Tibial nerve (tissue), 4 donors: ENCODE measurements at regions not wholly inside any gene's neighbourhood (a gene's known extent, or its start where the extent isn't known, plus 50 kb on each side); places are given as distances from the start of the nearest gene placed in this dataset.

Source experiments
- DNase-seq, 2 donors: peaks; one replicate each; pipeline ENCODE4 v3.0.0-alpha.2; 2019; ENCODE audit warnings: low spot score in 2 of 2
- H3K27ac ChIP-seq, 4 donors: fragments of 200-600 bp; sonication (generic) in 3 of 4; one replicate each; pipeline ENCODE4 v1.5.1; 2017 to 2019; ENCODE audit warnings: mild to moderate bottlenecking in 1 of 4
- H3K27me3 ChIP-seq, 2 donors: fragments of 200-600 bp; sonication (generic) in 1 of 2; one replicate each; pipeline versions ENCODE4 v1.5.1 to v1.6.0; 2017 to 2019
- H3K36me3 ChIP-seq, 3 donors: fragments of 200-600 bp; sonication (generic); one replicate each; pipeline ENCODE4 v1.5.1; 2018 to 2019
- H3K4me1 ChIP-seq, 4 donors: fragments of 200-600 bp; sonication (generic) in 3 of 4; one replicate each; pipeline ENCODE4 v1.5.1; 2017 to 2019
- H3K4me3 ChIP-seq, 4 donors: fragments of 200-600 bp; sonication (generic) in 3 of 4; one replicate each; pipeline ENCODE4 v1.5.1; 2017 to 2019; ENCODE audit warnings: mild to moderate bottlenecking in 1 of 4, moderate library complexity in 1 of 4
- H3K9me3 ChIP-seq, 4 donors: fragments of 200-600 bp; sonication (generic) in 3 of 4; one replicate each; pipeline ENCODE4 v1.5.1; 2017 to 2019
- EP300 ChIP-seq, 2 donors: sonication (generic); formaldehyde crosslinking; IDR thresholded peaks; one replicate each; pipeline ENCODE4 v1.6.1; 2017; ENCODE audit warnings: antibody characterized with exemption in 2 of 2, mild to moderate bottlenecking in 1 of 2
- POLR2A ChIP-seq, 2 donors: fragments of 450-650 bp; IDR thresholded peaks; one replicate each; pipeline ENCODE4 v1.6.1; 2017; ENCODE audit warnings: antibody characterized with exemption in 2 of 2, mild to moderate bottlenecking in 2 of 2, moderate library complexity in 2 of 2
- WGBS, 2 donors: methylation state at CpG; one replicate each; pipeline ENCODE4 v1.1.5; 2018; 5-methylcytosine and 5-hydroxymethylcytosine counted together
- TF ChIP-seq, protein P1 (sequence below), 5 experiments: fragments of 200-600 bp in 3 of 5; fragments of 450-650 bp in 2 of 5; sonication (generic) in 3 of 5; IDR thresholded peaks; one replicate each; pipeline ENCODE4 v1.5.1; 2016 to 2019; ENCODE audit warnings: antibody characterized with exemption in 5 of 5, mild to moderate bottlenecking in 3 of 5, moderate library complexity in 2 of 5

- 68 to 72% methylated on average over 2 of the region's 2 CpGs for WGBS, 2 donors
Observed at GRCh38 chr13:103238441-103238840, 172.2 kb upstream of the SLC10A2 start.

GRCh38 chr13:103236213-103236612, 170.0 kb upstream of the SLC10A2 start:
- Histone ChIP-seq H3K4me3 (no peak overlapping the region), H3K4me1 (no peaks in the 10 kb centered on the region), H3K27ac (no peak overlapping the region), H3K27me3 (no peaks in the 10 kb centered on the region), H3K36me3 (no peaks in the 10 kb centered on the region), H3K9me3 (peaks cover 0 to 3% (median 0%) of the 10 kb centered on the region in 4 donors)
- no peak for DNase-seq
- TF ChIP-seq EP300 (IDR thresholded peaks at IDR 0.05) (no peak), POLR2A (IDR thresholded peaks at IDR 0.05) (no peak)
- TF ChIP-seq, protein P1, sequence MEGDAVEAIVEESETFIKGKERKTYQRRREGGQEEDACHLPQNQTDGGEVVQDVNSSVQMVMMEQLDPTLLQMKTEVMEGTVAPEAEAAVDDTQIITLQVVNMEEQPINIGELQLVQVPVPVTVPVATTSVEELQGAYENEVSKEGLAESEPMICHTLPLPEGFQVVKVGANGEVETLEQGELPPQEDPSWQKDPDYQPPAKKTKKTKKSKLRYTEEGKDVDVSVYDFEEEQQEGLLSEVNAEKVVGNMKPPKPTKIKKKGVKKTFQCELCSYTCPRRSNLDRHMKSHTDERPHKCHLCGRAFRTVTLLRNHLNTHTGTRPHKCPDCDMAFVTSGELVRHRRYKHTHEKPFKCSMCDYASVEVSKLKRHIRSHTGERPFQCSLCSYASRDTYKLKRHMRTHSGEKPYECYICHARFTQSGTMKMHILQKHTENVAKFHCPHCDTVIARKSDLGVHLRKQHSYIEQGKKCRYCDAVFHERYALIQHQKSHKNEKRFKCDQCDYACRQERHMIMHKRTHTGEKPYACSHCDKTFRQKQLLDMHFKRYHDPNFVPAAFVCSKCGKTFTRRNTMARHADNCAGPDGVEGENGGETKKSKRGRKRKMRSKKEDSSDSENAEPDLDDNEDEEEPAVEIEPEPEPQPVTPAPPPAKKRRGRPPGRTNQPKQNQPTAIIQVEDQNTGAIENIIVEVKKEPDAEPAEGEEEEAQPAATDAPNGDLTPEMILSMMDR (IDR thresholded peaks at IDR 0.05): no peak
- 90 to 91% methylated on average over 2 of the region's 2 CpGs for WGBS, 2 donors

More at GRCh38 chr13:103238441-103238840, 172.2 kb upstream of the SLC10A2 start:
- Histone ChIP-seq H3K4me1 (no peaks in the 10 kb centered on the region), H3K9me3 (peaks cover 0 to 3% (median 0%) of the 10 kb centered on the region in 4 donors), H3K27me3 (no peaks in the 10 kb centered on the region), H3K27ac (no peak overlapping the region), H3K36me3 (no peaks in the 10 kb centered on the region), H3K4me3 (no peak overlapping the region)
- TF ChIP-seq, protein P1 (IDR thresholded peaks at IDR 0.05): no peak
- no peak for TF ChIP-seq EP300 (IDR thresholded peaks at IDR 0.05)
- TF ChIP-seq POLR2A (IDR thresholded peaks at IDR 0.05): no peak
- no peak for DNase-seq

- no peak overlapping the region for H3K27ac ChIP-seq
- no peak for DNase-seq
- H3K27me3 ChIP-seq: no peaks in the 10 kb centered on the region
- no peaks in the 10 kb centered on the region for H3K4me1 ChIP-seq
- TF ChIP-seq EP300 (IDR thresholded peaks at IDR 0.05) (no peak), POLR2A (IDR thresholded peaks at IDR 0.05) (no peak)
- TF ChIP-seq, protein P1 (IDR thresholded peaks at IDR 0.05): no peak
- peaks cover 0 to 10% (median 0%) of the 10 kb centered on the region in 4 donors for H3K9me3 ChIP-seq
- no peaks in the 10 kb centered on the region for H3K36me3 ChIP-seq
- 68 to 79% methylated on average over 1 of the region's 1 CpG for WGBS, 2 donors
- H3K4me3 ChIP-seq: no peak overlapping the region
Observed at GRCh38 chr13:103229674-103230073, 163.5 kb upstream of the SLC10A2 start.

DNA sequence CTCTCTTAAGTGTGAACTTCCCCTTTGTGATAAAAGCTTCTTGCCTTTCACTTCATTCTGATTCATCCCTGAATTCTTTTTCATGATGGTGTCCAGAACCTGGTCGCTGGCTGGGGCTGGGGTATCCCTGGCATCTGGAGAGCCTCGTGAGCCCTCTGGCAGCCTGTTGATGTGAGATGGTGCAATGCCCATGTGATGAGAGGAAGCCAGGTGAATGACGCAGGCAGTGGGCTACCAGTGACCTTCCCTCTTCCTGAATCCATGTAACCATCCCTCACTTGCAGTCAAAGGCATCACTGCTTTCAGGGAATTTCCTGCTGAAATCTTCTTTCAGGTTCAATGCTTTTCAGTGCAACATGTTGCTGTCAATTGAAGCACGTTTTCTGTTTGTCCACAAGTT, 158.6 kb upstream of the SLC10A2 start:
- no peaks in the 10 kb centered on the region for H3K27me3 ChIP-seq
- no peak overlapping the region for H3K4me3 ChIP-seq
- TF ChIP-seq POLR2A (IDR thresholded peaks at IDR 0.05) (no peak), EP300 (IDR thresholded peaks at IDR 0.05) (no peak)
- TF ChIP-seq, protein P1 (IDR thresholded peaks at IDR 0.05): no peak
- H3K27ac ChIP-seq: no peak overlapping the region
- no peaks in the 10 kb centered on the region for H3K36me3 ChIP-seq
- DNase-seq: no peak
- 85 to 89% methylated on average over 4 of the region's 4 CpGs for WGBS, 2 donors
- peaks cover 0 to 1% (median 0%) of the 10 kb centered on the region in 4 donors for H3K9me3 ChIP-seq
- no peaks in the 10 kb centered on the region for H3K4me1 ChIP-seq

DNA sequence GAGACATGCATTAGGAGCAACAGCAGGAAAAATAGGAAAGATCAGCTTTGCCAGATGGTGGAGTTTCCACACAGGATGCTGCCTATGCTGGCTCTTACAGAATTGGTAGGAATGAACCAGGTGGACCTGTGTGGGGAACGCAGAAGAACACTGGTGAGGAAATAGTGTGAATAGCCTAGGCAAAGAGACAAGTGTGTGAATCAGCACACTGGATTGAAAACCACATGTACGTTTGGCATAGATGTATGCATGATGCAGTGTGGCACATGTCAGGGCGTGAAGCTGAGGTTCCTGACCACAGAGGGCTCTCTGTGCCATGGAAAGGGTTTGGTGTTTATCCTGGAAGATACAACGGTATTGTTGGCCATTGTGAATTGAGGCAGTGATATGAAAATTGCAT, 156.5 kb upstream of the SLC10A2 start:
- TF ChIP-seq EP300 (IDR thresholded peaks at IDR 0.05) (no peak), POLR2A (IDR thresholded peaks at IDR 0.05) (no peak)
- TF ChIP-seq, protein P1 (IDR thresholded peaks at IDR 0.05): no peak
- WGBS, 2 donors: 75 to 85% methylated on average over 4 of the region's 4 CpGs

More for the DNA sequence above, 156.5 kb upstream of the SLC10A2 start:
- Histone ChIP-seq H3K4me1 (no peaks in the 10 kb centered on the region), H3K36me3 (no peaks in the 10 kb centered on the region), H3K9me3 (no peaks in the 10 kb centered on the region), H3K4me3 (no peak overlapping the region), H3K27me3 (no peaks in the 10 kb centered on the region), H3K27ac (no peak overlapping the region)
- DNase-seq: no peak
